ENCODE measurements at regions not wholly inside any gene's neighbourhood (a gene's known extent, or its start where the extent isn't known, plus 50 kb on each side); places are given as distances from the start of the nearest gene placed in this dataset.

- Histone ChIP-seq H4K20me1 (replicated peaks; ENCODE audit: control insufficient read depth, insufficient read depth, low read length) (no peaks in the 10 kb centered on the region), H3K9me3 (replicated peaks; ENCODE audit: control insufficient read depth, insufficient read depth, low read depth, low read length) (no peaks in the 10 kb centered on the region), H3K4me1 (replicated peaks in 1 of 2; ENCODE audit: control insufficient read depth in 2 of 2, insufficient read depth in 2 of 2, low read length in 2 of 2) (peaks cover 0 to 15% of the 10 kb centered on the region in 2 experiments; a peak in 3 of 5 replicates), H3K79me2 (ENCODE audit: control insufficient read depth, insufficient read depth, low read length) (no peaks in the 10 kb centered on the region), H3K27me3 (ENCODE audit: control insufficient read depth in 2 of 2, insufficient read depth in 2 of 2, low read length in 2 of 2) (no peaks in the 10 kb centered on the region), H3K27ac (ENCODE audit: extremely low read depth, low read depth, low read length) (no peak overlapping the region), H3K9ac (ENCODE audit: insufficient read depth in 1 of 2, low read depth in 2 of 2, low read length in 2 of 2) (no peak overlapping the region), H3K4me2 (ENCODE audit: insufficient read depth, low read length) (no peak overlapping the region), H3K9me1 (ENCODE audit: control insufficient read depth, insufficient read depth, low read length) (no peaks in the 10 kb centered on the region), H3K36me3 (ENCODE audit: control insufficient read depth, insufficient read depth, low read length) (no peaks in the 10 kb centered on the region), H3K4me3 (no peak overlapping the region), H2AFZ (ENCODE audit: low read depth, low read length) (no peak overlapping the region)
- no TSS peak for BruUV-seq (replicated peaks)
- FAIRE-seq (no peak), DNase-seq (ENCODE audit: extremely low read depth in 1 of 4, low spot score in 3 of 4) (no peak), ATAC-seq (no peak)
- in situ Hi-C loops (cut with MboI) (no loop called here), intact Hi-C loops (cut with micrococcal nuclease) (no loop called here)
- ChIA-PET POLR2A (interaction anchor here (1.2 kb wide), 1 partner anchor 14 kb away, joined by 3 read pairs; no protein-coding TSS in a partner anchor), CTCF (ENCODE audit: low intra/inter-chr PET ratio) (no interaction called here)
- 27% methylated on average over 1 of the region's 1 CpG for WGBS (ENCODE audit: insufficient coverage, low coverage, missing lambda C conversion rate)
- TF ChIP-seq GABPA (tag; conservative IDR thresholded peaks at IDR 0.05; ENCODE audit: low read depth): no peak
- TF ChIP-seq POLR3G (IDR thresholded peaks at IDR 0.05; ENCODE audit: extremely low read depth, insufficient read length, insufficient replicate concordance): no peak
- no peak for TF ChIP-seq ASH1L (IDR thresholded peaks at IDR 0.05; ENCODE audit: borderline replicate concordance, low read depth, partially characterized antibody)
- TF ChIP-seq GATA2 (CRISPR knock-in tag; IDR thresholded peaks at IDR 0.05): no peak
- no peak for TF ChIP-seq HIVEP1 (CRISPR knock-in tag; IDR thresholded peaks at IDR 0.05)
- no peak for TF ChIP-seq HOMEZ (CRISPR knock-in tag; IDR thresholded peaks at IDR 0.05)
- no peak for TF ChIP-seq HMG20A (CRISPR knock-in tag; conservative IDR thresholded peaks at IDR 0.05)
- TF ChIP-seq KHSRP (IDR thresholded peaks at IDR 0.05): no peak
- no peak for TF ChIP-seq E2F3 (CRISPR knock-in tag; IDR thresholded peaks at IDR 0.05)
- no peak for TF ChIP-seq NR2C1 (IDR thresholded peaks at IDR 0.05)
- TF ChIP-seq NR2C1 (tag; IDR thresholded peaks at IDR 0.05): no peak
- no peak for TF ChIP-seq PHF20 (IDR thresholded peaks at IDR 0.05; ENCODE audit: partially characterized antibody)
- TF ChIP-seq ZHX1 (conservative IDR thresholded peaks at IDR 0.05; ENCODE audit: low read length): no peak
- TF ChIP-seq ZFX (CRISPR knock-in tag; IDR thresholded peaks at IDR 0.05): no peak
- TF ChIP-seq ZSCAN29 (IDR thresholded peaks at IDR 0.05): no peak
- no peak for TF ChIP-seq ZNF174 (CRISPR knock-in tag; IDR thresholded peaks at IDR 0.05)
- TF ChIP-seq ZSCAN32 (CRISPR knock-in tag; IDR thresholded peaks at IDR 0.05): no peak
- no peak for TF ChIP-seq ATF2 (CRISPR knock-in tag; IDR thresholded peaks at IDR 0.05)
- no peak for TF ChIP-seq HMBOX1 (IDR thresholded peaks at IDR 0.05)
- TF ChIP-seq CHD2 (IDR thresholded peaks at IDR 0.05; ENCODE audit: low read depth, low read length): no peak
Observed at GRCh38 chr15:35690089-35690488, 144.1 kb upstream of the DPH6 start.
